ENCODE measurements at regions not wholly inside any gene's neighbourhood (a gene's known extent, or its start where the extent isn't known, plus 50 kb on each side); places are given as distances from the start of the nearest gene placed in this dataset.

DNA sequence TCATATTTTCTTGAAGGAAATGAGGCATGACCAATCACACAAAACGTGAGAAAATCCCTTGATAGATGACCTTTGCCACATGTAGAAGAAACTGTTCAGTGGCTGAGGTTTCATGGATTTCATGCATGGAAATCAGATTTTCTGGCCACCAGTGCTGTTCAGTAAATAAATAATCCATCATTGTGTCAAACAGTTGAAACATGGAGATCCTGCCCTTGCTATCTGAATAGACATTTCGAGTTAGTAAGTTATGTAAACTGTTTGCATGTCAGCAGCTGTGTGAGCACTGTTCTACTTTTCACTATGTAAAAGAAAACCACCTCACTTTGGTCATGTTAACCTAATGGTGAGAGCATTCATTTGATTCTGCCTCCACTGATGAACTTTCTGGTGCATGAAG, 793.9 kb upstream of the EPHA7 start:
- CTCF ChIA-PET: no interaction called here
- no TSS peak for BruUV-seq (replicated peaks)
- intact Hi-C loops (cut with micrococcal nuclease; ENCODE audit: unreplicated experiment): no loop called here

DNA sequence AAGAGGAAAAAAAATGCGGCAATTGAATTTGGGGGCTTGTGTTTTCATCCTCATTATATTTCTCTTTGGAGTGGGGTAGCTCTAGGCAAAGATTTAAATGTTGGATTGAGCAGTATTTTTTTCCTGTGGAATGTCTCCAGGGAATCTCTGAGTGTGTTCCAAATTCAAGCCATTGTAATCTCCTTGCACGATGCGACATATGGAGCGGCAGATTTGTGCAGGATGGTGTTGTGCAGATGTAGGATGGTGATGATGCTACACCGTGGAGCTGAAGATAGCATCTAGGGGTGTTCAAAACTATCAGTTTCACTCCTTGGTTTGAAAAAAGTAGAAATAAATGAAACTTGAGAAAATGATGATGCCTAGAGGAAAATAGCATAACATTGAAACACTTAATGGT, 777.5 kb upstream of the EPHA7 start:
- intact Hi-C loops (cut with micrococcal nuclease; ENCODE audit: unreplicated experiment): no loop called here
- Histone ChIP-seq H3K4me1 (replicated peaks; ENCODE audit: insufficient read depth) (no peaks in the 10 kb centered on the region), H3K4me3 (no peak overlapping the region), H2AFZ (no peak overlapping the region), H3K36me3 (ENCODE audit: low read depth) (no peaks in the 10 kb centered on the region), H4K20me1 (ENCODE audit: insufficient read depth) (no peaks in the 10 kb centered on the region), H3K27ac (no peak overlapping the region), H3K9me2 (ENCODE audit: insufficient read depth) (no peaks in the 10 kb centered on the region), H3F3A (ENCODE audit: insufficient read depth, low read depth) (no peaks in the 10 kb centered on the region), H3K9me3 (ENCODE audit: insufficient read depth, low read depth) (no peaks in the 10 kb centered on the region), H3K27me3 (ENCODE audit: insufficient read depth, low read depth) (no peaks in the 10 kb centered on the region), H3K79me2 (ENCODE audit: low read depth) (no peaks in the 10 kb centered on the region), H3K4me2 (no peak overlapping the region)
- ChIA-PET POLR2A (ENCODE audit: unreplicated experiment) (no interaction called here), CTCF (no interaction called here)
- TF ChIP-seq, protein P1, sequence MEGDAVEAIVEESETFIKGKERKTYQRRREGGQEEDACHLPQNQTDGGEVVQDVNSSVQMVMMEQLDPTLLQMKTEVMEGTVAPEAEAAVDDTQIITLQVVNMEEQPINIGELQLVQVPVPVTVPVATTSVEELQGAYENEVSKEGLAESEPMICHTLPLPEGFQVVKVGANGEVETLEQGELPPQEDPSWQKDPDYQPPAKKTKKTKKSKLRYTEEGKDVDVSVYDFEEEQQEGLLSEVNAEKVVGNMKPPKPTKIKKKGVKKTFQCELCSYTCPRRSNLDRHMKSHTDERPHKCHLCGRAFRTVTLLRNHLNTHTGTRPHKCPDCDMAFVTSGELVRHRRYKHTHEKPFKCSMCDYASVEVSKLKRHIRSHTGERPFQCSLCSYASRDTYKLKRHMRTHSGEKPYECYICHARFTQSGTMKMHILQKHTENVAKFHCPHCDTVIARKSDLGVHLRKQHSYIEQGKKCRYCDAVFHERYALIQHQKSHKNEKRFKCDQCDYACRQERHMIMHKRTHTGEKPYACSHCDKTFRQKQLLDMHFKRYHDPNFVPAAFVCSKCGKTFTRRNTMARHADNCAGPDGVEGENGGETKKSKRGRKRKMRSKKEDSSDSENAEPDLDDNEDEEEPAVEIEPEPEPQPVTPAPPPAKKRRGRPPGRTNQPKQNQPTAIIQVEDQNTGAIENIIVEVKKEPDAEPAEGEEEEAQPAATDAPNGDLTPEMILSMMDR (conservative IDR thresholded peaks at IDR 0.05): no peak
- no peak for TF ChIP-seq EZH2 (IDR thresholded peaks at IDR 0.05; ENCODE audit: low read depth)
- BruUV-seq (replicated peaks): no TSS peak
- DNase-seq: no peak

More for the DNA sequence above, 793.9 kb upstream of the EPHA7 start:
- Histone ChIP-seq H4K20me1 (ENCODE audit: insufficient read depth) (no peaks in the 10 kb centered on the region), H3F3A (ENCODE audit: insufficient read depth, low read depth) (no peaks in the 10 kb centered on the region), H2AFZ (no peak overlapping the region; the same call in 1 of the 2 replicates), H3K36me3 (ENCODE audit: low read depth) (no peaks in the 10 kb centered on the region), H3K4me3 (no peak overlapping the region), H3K4me2 (no peak overlapping the region), H3K79me2 (ENCODE audit: low read depth) (no peaks in the 10 kb centered on the region), H3K4me1 (replicated peaks; ENCODE audit: insufficient read depth) (no peaks in the 10 kb centered on the region), H3K27ac (no peak overlapping the region), H3K9me2 (ENCODE audit: insufficient read depth) (0 out of 2 replicates have a peak, but pooled peaks cover 3% of the 10 kb centered on the region), H3K9me3 (ENCODE audit: insufficient read depth, low read depth) (no peaks in the 10 kb centered on the region), H3K27me3 (ENCODE audit: insufficient read depth, low read depth) (no peaks in the 10 kb centered on the region)
- TF ChIP-seq, protein P1 (conservative IDR thresholded peaks at IDR 0.05): no peak
- TF ChIP-seq EZH2 (IDR thresholded peaks at IDR 0.05; ENCODE audit: low read depth): no peak
- no peak for DNase-seq
- POLR2A ChIA-PET (ENCODE audit: unreplicated experiment): no interaction called here

DNA sequence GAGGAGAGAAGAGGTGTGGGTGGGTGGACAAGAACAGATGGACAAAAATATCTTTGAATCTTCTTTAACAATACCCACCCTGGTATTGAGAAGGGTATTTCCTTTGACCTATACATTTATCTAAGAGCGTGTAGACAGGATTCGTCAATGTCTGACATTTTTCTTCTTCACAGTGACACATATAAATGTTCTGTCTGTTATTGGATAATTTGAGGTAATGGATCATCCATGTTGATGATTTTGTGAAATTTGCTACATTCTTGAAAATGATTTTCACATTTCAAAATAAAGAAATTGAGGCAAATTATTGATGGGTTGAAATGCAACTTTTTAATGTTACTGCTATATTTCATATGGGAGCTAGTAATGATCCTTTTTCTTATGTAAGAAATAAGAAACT, 770.7 kb upstream of the EPHA7 start:
- no TSS peak for BruUV-seq (replicated peaks)
- no peak for DNase-seq
- Histone ChIP-seq H3K27me3 (ENCODE audit: insufficient read depth, low read depth) (no peaks in the 10 kb centered on the region), H3K27ac (no peak overlapping the region), H3K4me1 (replicated peaks; ENCODE audit: insufficient read depth) (no peaks in the 10 kb centered on the region), H2AFZ (no peak overlapping the region), H3K4me3 (no peak overlapping the region), H4K20me1 (ENCODE audit: insufficient read depth) (no peaks in the 10 kb centered on the region), H3K36me3 (ENCODE audit: low read depth) (no peaks in the 10 kb centered on the region), H3K79me2 (ENCODE audit: low read depth) (no peaks in the 10 kb centered on the region), H3K4me2 (no peak overlapping the region), H3K9me2 (ENCODE audit: insufficient read depth) (peaks cover 5% of the 10 kb centered on the region; the same call in 1 of the 2 replicates), H3K9me3 (ENCODE audit: insufficient read depth, low read depth) (no peaks in the 10 kb centered on the region), H3F3A (ENCODE audit: insufficient read depth, low read depth) (no peaks in the 10 kb centered on the region)
- ChIA-PET CTCF (no interaction called here), POLR2A (ENCODE audit: unreplicated experiment) (no interaction called here)
- intact Hi-C loops (cut with micrococcal nuclease; ENCODE audit: unreplicated experiment): no loop called here
- no peak for TF ChIP-seq EZH2 (IDR thresholded peaks at IDR 0.05; ENCODE audit: low read depth)
- TF ChIP-seq, protein P1 (conservative IDR thresholded peaks at IDR 0.05): no peak
